ENCODE measurements at regions not wholly inside any gene's neighbourhood (a gene's known extent, or its start where the extent isn't known, plus 50 kb on each side); places are given as distances from the start of the nearest gene placed in this dataset.

- TF ChIP-seq, protein P1, sequence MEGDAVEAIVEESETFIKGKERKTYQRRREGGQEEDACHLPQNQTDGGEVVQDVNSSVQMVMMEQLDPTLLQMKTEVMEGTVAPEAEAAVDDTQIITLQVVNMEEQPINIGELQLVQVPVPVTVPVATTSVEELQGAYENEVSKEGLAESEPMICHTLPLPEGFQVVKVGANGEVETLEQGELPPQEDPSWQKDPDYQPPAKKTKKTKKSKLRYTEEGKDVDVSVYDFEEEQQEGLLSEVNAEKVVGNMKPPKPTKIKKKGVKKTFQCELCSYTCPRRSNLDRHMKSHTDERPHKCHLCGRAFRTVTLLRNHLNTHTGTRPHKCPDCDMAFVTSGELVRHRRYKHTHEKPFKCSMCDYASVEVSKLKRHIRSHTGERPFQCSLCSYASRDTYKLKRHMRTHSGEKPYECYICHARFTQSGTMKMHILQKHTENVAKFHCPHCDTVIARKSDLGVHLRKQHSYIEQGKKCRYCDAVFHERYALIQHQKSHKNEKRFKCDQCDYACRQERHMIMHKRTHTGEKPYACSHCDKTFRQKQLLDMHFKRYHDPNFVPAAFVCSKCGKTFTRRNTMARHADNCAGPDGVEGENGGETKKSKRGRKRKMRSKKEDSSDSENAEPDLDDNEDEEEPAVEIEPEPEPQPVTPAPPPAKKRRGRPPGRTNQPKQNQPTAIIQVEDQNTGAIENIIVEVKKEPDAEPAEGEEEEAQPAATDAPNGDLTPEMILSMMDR (IDR thresholded peaks at IDR 0.05), result no peak
- TF ChIP-seq POLR2A (IDR thresholded peaks at IDR 0.05), result no peak
Observed at GRCh38 chr1:47505267-47505666, 67.4 kb downstream of the FOXD2 start.

All from lower leg skin (tissue), 3 donors.